K562 (cell line): ENCODE measurements at regions not wholly inside any gene's neighbourhood (a gene's known extent, or its start where the extent isn't known, plus 50 kb on each side); places are given as distances from the start of the nearest gene placed in this dataset.

ENCODE experiments used
- ATAC-seq: fragments of 200-7000 bp; cut with Tn5 transposase; 3 replicates; pipeline ENCODE4 v1.9.1; 2020; ENCODE audit warnings: moderate library complexity
- BruUV-seq: library from RNA; stranded (reverse); fragments of 400-500 nt; replicated peaks from 2 replicates; lab custom pipeline; 2021; lab: Mats Ljungman, UMichigan
- CTCF ChIA-PET: fragments of 300-600 bp; formaldehyde crosslinking; extraction: SDS; loops from one replicate; lab custom pipeline; 2021; ENCODE audit warnings: low intra/inter-chr PET ratio; lab: Yijun Ruan, JAX
- POLR2A ChIA-PET: fragments of 300-600, 350-650 bp; sonication (Branson Sonifier 250); formaldehyde crosslinking; extraction: SDS; loops from one replicate; lab custom pipeline; 2021; ENCODE audit warnings: antibody characterized with exemption, inconsistent platforms; lab: Yijun Ruan, JAX
- DNase-seq, 4 experiments: peaks; one replicate each; pipeline versions ENCODE4 v3.0.0 to v3.0.0-alpha.2; 2011 to 2018; ENCODE audit warnings: low spot score in 3 of 4, mixed read lengths in 3 of 4; ENCODE audit errors: extremely low read depth in 1 of 4
- FAIRE-seq: peaks from 2 replicates; lab custom pipeline; 2011; peaks lifted over from hg19 to GRCh38; lab: Jason Lieb, UNC
- H2AFZ ChIP-seq: 2 replicates; pipeline ENCODE4 v1.6.0; 2011; ENCODE audit warnings: low read depth, low read length, control low read depth, inconsistent platforms
- H3K27ac ChIP-seq: fragments of 200-600 bp; 3 replicates; pipeline ENCODE4 v1.8.0; 2011; ENCODE audit warnings: low read depth, mild to moderate bottlenecking, control low read depth, inconsistent platforms, low read length, moderate library complexity, mixed read lengths; ENCODE audit errors: extremely low read depth
- H3K27me3 ChIP-seq, 2 experiments: fragments of 300-600 bp in 1 of 2; 2 replicates in 1 of 2; 3 replicates in 1 of 2; pipeline versions ENCODE4 v1.6.0 to v1.8.0; 2011; ENCODE audit warnings: inconsistent platforms in 2 of 2, low read length in 2 of 2, mild to moderate bottlenecking in 1 of 2, mixed read lengths in 1 of 2, moderate library complexity in 1 of 2; ENCODE audit not compliant: control insufficient read depth in 2 of 2, insufficient read depth in 2 of 2
- H3K36me3 ChIP-seq: fragments of 300-600 bp; 3 replicates; pipeline ENCODE4 v1.8.0; 2011; ENCODE audit warnings: mild to moderate bottlenecking, low read length, inconsistent platforms; ENCODE audit not compliant: control insufficient read depth, insufficient read depth
- H3K4me1 ChIP-seq, 2 experiments: fragments of 200-600 bp in 1 of 2; replicated peaks in 1 of 2; 2 replicates in 1 of 2; 3 replicates in 1 of 2; pipeline versions ENCODE4 v1.5.1 to v1.8.0; 2011; ENCODE audit warnings: inconsistent platforms in 2 of 2, low read length in 2 of 2, mild to moderate bottlenecking in 1 of 2, mixed read lengths in 1 of 2, moderate library complexity in 1 of 2; ENCODE audit not compliant: control insufficient read depth in 2 of 2, insufficient read depth in 2 of 2
- H3K4me2 ChIP-seq: 2 replicates; pipeline ENCODE4 v1.6.1; 2011; ENCODE audit warnings: low read length, control low read depth, inconsistent platforms, mixed read lengths; ENCODE audit not compliant: insufficient read depth
- H3K4me3 ChIP-seq: fragments of 200-600 bp; sonication (generic), shearing (Covaris generic); 2 replicates; pipeline ENCODE4 v1.5.1; 2016; ENCODE audit warnings: control low read depth, inconsistent platforms
- H3K79me2 ChIP-seq: fragments of 200-600 bp; 3 replicates; pipeline ENCODE4 v1.8.0; 2011; ENCODE audit warnings: low read length, inconsistent platforms; ENCODE audit not compliant: control insufficient read depth, insufficient read depth
- H3K9ac ChIP-seq, 2 experiments: 2 replicates each; pipeline versions ENCODE4 v1.6.0 to v1.6.1; 2011; ENCODE audit warnings: low read depth in 2 of 2, low read length in 2 of 2, control low read depth in 1 of 2, inconsistent platforms in 1 of 2, mild to moderate bottlenecking in 1 of 2, mixed read lengths in 1 of 2; ENCODE audit not compliant: insufficient read depth in 1 of 2
- H3K9me1 ChIP-seq: one replicate; pipeline ENCODE4 v1.6.0; 2011; ENCODE audit warnings: inconsistent platforms, mild to moderate bottlenecking, low read length, moderate library complexity; ENCODE audit not compliant: control insufficient read depth, insufficient read depth
- H3K9me3 ChIP-seq: replicated peaks from 2 replicates; pipeline ENCODE4 v1.5.1; 2011; ENCODE audit warnings: low read depth, low read length, inconsistent platforms; ENCODE audit not compliant: control insufficient read depth, insufficient read depth
- H4K20me1 ChIP-seq: replicated peaks from 2 replicates; pipeline ENCODE4 v1.6.1; 2011; ENCODE audit warnings: low read length, inconsistent platforms, mixed read lengths; ENCODE audit not compliant: control insufficient read depth, insufficient read depth
- E2F6 ChIP-seq, 2 experiments: IDR thresholded peaks; 2 replicates each; pipeline ENCODE4 v1.6.1; 2011; ENCODE audit warnings: borderline replicate concordance in 1 of 2, control low read depth in 1 of 2, low read depth in 1 of 2, low read length in 1 of 2, mild to moderate bottlenecking in 1 of 2, mixed read lengths in 1 of 2, moderate library complexity in 1 of 2; ENCODE audit not compliant: insufficient read depth in 1 of 2, insufficient read length in 1 of 2, poor library complexity in 1 of 2, severe bottlenecking in 1 of 2; ENCODE audit errors: extremely low read depth in 1 of 2
- IRF9 ChIP-seq: fragments of 450-650 bp; IDR thresholded peaks from 2 replicates; pipeline ENCODE4 v1.6.1; 2016; ENCODE audit warnings: missing biosample characterization, missing genetic modification characterization
- MYC ChIP-seq, 2 experiments: fragments of 250-450 bp in 1 of 2; sonication (Bioruptor Pico) in 1 of 2; IDR thresholded peaks; 2 replicates each; pipeline versions ENCODE4 v1.5.1 to v1.6.1; 2012 to 2021; ENCODE audit warnings: low read depth in 2 of 2, borderline replicate concordance in 1 of 2, improper control_type of control experiment in 1 of 2, low read length in 1 of 2, mild to moderate bottlenecking in 1 of 2, moderate library complexity in 1 of 2
- SRSF3 ChIP-seq: fragments of 200-400 bp; formaldehyde crosslinking; IDR thresholded peaks from 2 replicates; pipeline ENCODE4 v1.6.1; 2016; ENCODE audit warnings: mild to moderate bottlenecking, low read length, moderate library complexity; ENCODE audit not compliant: insufficient read depth
- STAT5A ChIP-seq: IDR thresholded peaks from 2 replicates; pipeline ENCODE4 v1.6.1; 2012; ENCODE audit warnings: low read length, inconsistent platforms, borderline replicate concordance
- ZNF589 ChIP-seq: fragments of 200-800 bp; sonication (Bioruptor generic); IDR thresholded peaks from 2 replicates; pipeline ENCODE4 v1.6.1; 2016; ENCODE audit warnings: low read depth, missing genetic modification characterization, missing compliant biosample characterization
- ZNF655 ChIP-seq: fragments of 250-450 bp; sonication (Bioruptor Pico); IDR thresholded peaks from 2 replicates; pipeline ENCODE4 v1.5.0; 2021
- WGBS: fragments of 100-300 bp; shearing (Covaris generic); methylation state at CpG from one replicate; pipeline ENCODE4 v1.1.6; 2016; ENCODE audit warnings: low coverage, mixed read lengths; ENCODE audit not compliant: insufficient coverage; ENCODE audit errors: missing lambda C conversion rate; 5-methylcytosine and 5-hydroxymethylcytosine counted together
- in situ Hi-C: fragments of 300-500 bp; cut with MboI; formaldehyde crosslinking; loops from 4 replicates; pipeline ENCODE4 v1.15.0; 2018; ENCODE audit warnings: inconsistent platforms, mixed read lengths
- intact Hi-C: fragments of 100-400 bp; cut with micrococcal nuclease; formaldehyde crosslinking; loops from 2 replicates; pipeline ENCODE4 v1.14.2; 2022

- TF ChIP-seq IRF9 (tag) (no peak), ZNF655 (CRISPR knock-in tag) (no peak)
- TF ChIP-seq, all 486 proteins: peak for 8
Measured at GRCh38 chr18:2337552-2338141, 233.7 kb downstream of the METTL4 start (continued).

- intact Hi-C loops: loop anchor here (5.0 to 10.0 kb wide), 2 partner anchors 134 to 234 kb away; no protein-coding TSS in a partner anchor
Measured at GRCh38 chr18:2338601-2339000, 232.7 kb downstream of the METTL4 start.

More at GRCh38 chr18:2338601-2339000, 232.7 kb downstream of the METTL4 start:
- H3K27me3 ChIP-seq: no peaks in the 10 kb centered on the region
- no peaks in the 10 kb centered on the region for H4K20me1 ChIP-seq
- ChIA-PET POLR2A (no interaction called here), CTCF (no interaction called here)
- no peaks in the 10 kb centered on the region for H3K79me2 ChIP-seq
- no peak overlapping the region for H3K27ac ChIP-seq
- H3K4me2 ChIP-seq: no peak overlapping the region
- BruUV-seq: no TSS peak
- H3K9me3 ChIP-seq: 0 out of 2 replicates have a peak, but pooled peaks cover 2% of the 10 kb centered on the region
- WGBS: 44% methylated on average over 3 of the region's 3 CpGs
- no peak overlapping the region for H3K9ac ChIP-seq
- no peak for ATAC-seq
- peaks cover 4 to 13% of the 10 kb centered on the region in 2 experiments; a peak in 2 of 5 replicates for H3K4me1 ChIP-seq
- H3K4me3 ChIP-seq: no peak overlapping the region
- no peaks in the 10 kb centered on the region for H3K9me1 ChIP-seq
- H3K36me3 ChIP-seq: no peaks in the 10 kb centered on the region
- no peak for DNase-seq
- FAIRE-seq: no peak
- peak overlapping the region; percentile 23; the same call in 1 of the 2 replicates for H2AFZ ChIP-seq
- in situ Hi-C loops: no loop called here
- TF ChIP-seq MYC (IDR thresholded peaks at IDR 0.05; ENCODE audit: low read depth, low read length) (no peak), MYC (CRISPR knock-in tag; IDR thresholded peaks at IDR 0.05; ENCODE audit: borderline replicate concordance, low read depth) (no peak), E2F6 (IDR thresholded peaks at IDR 0.05; ENCODE audit: borderline replicate concordance in 1 of 2, extremely low read depth in 1 of 2, insufficient read depth in 1 of 2, insufficient read length in 1 of 2, low read depth in 1 of 2, low read length in 1 of 2, poor library complexity in 1 of 2, severe bottlenecking in 1 of 2) (no peak), STAT5A (no peak), SRSF3 (no peak), ZNF589 (0 out of 2 replicates have a peak, but pooled peaks have one; percentile 28)
